ENCODE measurements at regions not wholly inside any gene's neighbourhood (a gene's known extent, or its start where the extent isn't known, plus 50 kb on each side); places are given as distances from the start of the nearest gene placed in this dataset.

GRCh38 chr18:51647942-51648341 lies 450.5 kb upstream of the MEX3C start (continued):
- TF ChIP-seq CHD7 (IDR thresholded peaks at IDR 0.05; ENCODE audit: insufficient replicate concordance, low read length) (no peak), USF2 (IDR thresholded peaks at IDR 0.05; ENCODE audit: low read length) (no peak), TBP (IDR thresholded peaks at IDR 0.05; ENCODE audit: low read depth, low read length) (no peak), SUZ12 (IDR thresholded peaks at IDR 0.05; ENCODE audit: low read length) (no peak), EGR1 (IDR thresholded peaks at IDR 0.05; ENCODE audit: borderline replicate concordance, low read depth, low read length) (no peak), ATF2 (IDR thresholded peaks at IDR 0.05; ENCODE audit: low read length) (no peak), SIN3A (conservative IDR thresholded peaks at IDR 0.05 in 1 of 2, IDR thresholded peaks at IDR 0.05 in 1 of 2; ENCODE audit: low read depth in 1 of 2, low read length in 2 of 2) (no peak), TCF12 (IDR thresholded peaks at IDR 0.05; ENCODE audit: low read depth, low read length) (no peak), TEAD4 (IDR thresholded peaks at IDR 0.05; ENCODE audit: low read depth, low read length) (no peak)
